ENCODE measurements at regions not wholly inside any gene's neighbourhood (a gene's known extent, or its start where the extent isn't known, plus 50 kb on each side); places are given as distances from the start of the nearest gene placed in this dataset.

DNA sequence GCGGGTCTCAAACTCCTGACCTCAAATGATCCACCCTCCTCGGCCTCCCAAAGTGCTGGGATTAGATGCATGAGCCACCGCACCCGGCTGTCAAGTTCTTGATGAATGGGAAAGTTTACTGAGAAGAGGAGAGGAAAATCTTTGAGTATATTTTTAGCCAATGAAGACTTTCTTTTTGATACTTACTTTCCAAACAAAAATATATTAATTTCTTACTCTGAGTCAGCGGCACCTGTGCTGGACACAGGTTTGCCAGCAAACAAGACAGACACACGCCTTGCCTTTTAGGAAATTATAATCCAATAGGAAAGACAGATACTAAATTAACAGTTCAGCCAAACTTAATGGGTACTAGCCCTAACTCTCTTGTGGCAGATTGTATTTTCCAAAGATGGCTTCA, 166.6 kb downstream of the SHQ1 start:
- TF ChIP-seq, protein P1, sequence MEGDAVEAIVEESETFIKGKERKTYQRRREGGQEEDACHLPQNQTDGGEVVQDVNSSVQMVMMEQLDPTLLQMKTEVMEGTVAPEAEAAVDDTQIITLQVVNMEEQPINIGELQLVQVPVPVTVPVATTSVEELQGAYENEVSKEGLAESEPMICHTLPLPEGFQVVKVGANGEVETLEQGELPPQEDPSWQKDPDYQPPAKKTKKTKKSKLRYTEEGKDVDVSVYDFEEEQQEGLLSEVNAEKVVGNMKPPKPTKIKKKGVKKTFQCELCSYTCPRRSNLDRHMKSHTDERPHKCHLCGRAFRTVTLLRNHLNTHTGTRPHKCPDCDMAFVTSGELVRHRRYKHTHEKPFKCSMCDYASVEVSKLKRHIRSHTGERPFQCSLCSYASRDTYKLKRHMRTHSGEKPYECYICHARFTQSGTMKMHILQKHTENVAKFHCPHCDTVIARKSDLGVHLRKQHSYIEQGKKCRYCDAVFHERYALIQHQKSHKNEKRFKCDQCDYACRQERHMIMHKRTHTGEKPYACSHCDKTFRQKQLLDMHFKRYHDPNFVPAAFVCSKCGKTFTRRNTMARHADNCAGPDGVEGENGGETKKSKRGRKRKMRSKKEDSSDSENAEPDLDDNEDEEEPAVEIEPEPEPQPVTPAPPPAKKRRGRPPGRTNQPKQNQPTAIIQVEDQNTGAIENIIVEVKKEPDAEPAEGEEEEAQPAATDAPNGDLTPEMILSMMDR (conservative IDR thresholded peaks at IDR 0.05; ENCODE audit: low read depth, low read length): no peak
- H3K4me3 ChIP-seq (ENCODE audit: low read depth, low read length): no peak overlapping the region
- DNase-seq (ENCODE audit: low read depth): no peak

DNA sequence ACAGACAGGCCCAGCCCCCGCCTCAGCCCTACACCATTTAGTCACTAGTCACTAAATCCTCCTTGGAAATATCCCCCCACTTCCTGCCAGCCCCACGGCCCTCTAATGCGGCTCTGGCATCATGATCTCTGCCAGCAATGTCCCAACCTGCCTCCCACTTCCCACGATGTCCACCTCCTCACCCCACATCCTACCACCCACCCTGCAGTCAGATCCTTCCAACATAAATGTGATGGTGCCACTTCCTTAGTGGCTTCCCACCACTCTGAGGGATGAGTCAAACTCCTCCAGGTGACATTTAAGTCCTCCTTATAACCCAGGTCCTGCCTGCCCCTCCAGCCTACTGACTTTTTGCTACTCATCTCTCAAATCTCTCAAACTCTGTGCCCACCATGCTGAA, 167.5 kb downstream of the SHQ1 start:
- TF ChIP-seq, protein P1 (conservative IDR thresholded peaks at IDR 0.05; ENCODE audit: low read depth, low read length): no peak
- DNase-seq (ENCODE audit: low read depth): no peak
- H3K4me3 ChIP-seq (ENCODE audit: low read depth, low read length): no peak overlapping the region

DNA sequence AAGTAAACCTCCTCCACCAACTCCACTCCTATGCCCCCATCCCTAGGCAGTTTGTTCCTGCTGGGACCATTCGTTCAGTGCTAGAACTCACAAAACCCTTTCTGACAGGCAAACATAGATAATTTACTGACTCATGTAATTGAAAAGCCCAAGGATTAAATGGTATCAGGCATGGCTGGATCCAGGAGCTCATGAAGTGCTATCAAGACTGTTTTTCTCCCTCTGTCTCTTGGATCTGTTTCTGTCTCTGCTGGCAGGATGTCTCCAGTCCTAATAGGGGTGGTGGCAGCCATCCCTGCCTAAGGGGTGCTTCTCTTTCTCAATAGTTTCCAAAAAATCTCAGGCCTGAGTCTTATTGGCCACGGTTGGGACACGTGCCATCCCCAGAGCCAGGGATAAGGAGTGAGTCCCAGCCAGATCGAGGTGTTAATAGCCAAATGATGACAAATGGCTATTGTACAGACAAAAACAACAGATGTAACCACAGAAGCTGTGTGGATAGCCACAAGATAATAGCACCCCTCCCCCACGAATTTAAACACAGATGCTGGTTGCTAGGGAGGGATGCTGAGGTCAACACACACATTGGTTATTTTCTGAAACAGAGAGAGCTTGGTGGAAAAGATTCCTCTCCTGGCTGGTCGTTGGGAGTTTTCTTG, 168.6 kb downstream of the SHQ1 start:
- H3K4me3 ChIP-seq (ENCODE audit: low read depth, low read length): no peak overlapping the region
- no peak for DNase-seq (ENCODE audit: low read depth)
- TF ChIP-seq, protein P1 (conservative IDR thresholded peaks at IDR 0.05; ENCODE audit: low read depth, low read length): no peak

DNA sequence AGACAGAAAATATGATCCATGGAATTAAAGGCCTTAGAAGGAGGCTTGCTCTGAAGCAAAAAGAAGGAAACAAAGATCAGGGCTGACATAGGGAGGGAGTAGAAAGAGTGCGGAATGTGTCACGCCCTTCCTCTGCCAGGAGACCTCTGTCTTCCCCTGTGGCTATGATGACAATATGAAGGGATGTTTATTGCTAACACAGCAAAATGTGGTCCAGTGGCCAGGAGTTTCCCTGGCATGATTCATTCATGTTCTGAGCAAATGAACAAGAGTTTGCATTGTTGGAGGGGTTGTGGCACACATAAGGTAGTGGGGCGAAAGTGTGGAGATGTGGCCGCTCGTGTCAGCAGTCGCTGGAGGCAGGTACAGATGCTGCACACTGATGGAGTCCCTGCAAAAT, 169.4 kb downstream of the SHQ1 start:
- no peak for DNase-seq (ENCODE audit: low read depth)
- no peak overlapping the region for H3K4me3 ChIP-seq (ENCODE audit: low read depth, low read length)
- TF ChIP-seq, protein P1 (conservative IDR thresholded peaks at IDR 0.05; ENCODE audit: low read depth, low read length): no peak

DNA sequence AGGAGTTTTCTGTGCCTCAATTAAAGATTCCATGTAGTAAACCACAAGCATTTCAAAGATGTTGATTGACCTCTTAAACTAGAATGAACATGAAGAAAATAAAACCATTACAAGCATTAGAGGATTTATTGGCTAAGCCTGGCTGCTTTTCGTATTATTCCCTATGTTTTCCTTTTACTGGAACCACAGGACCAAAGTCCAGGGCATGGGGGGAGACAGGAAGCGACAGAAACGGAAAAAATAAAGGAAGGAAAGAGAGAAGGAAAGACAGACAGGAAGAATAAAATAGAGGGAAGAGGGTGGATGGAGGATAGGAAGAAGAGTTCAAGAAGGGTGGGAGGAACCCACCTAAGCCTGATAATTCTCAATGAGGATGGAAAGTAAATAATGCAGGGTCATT, 169.9 kb downstream of the SHQ1 start:
- no peak for DNase-seq (ENCODE audit: low read depth)
- no peak overlapping the region for H3K4me3 ChIP-seq (ENCODE audit: low read depth, low read length)
- TF ChIP-seq, protein P1 (conservative IDR thresholded peaks at IDR 0.05; ENCODE audit: low read depth, low read length): no peak

DNA sequence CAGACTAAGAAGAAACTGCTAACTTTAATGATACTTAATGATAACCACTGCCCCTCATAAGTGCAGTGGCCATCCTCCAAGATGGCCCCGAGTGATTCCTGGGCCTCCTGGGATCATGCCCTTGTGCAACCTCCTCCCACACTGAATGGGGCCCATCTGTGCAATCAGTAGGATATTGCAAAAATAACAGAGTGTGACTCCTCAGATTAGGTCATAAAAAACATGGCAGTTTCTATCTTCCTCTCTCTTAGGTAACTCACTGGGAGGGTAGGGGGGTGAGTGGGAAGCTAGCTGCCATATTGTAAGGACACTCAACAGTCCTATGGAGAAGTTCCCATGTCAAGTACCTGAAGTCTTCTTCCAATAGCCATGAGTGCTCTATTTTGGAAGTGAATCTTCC, 173.0 kb downstream of the SHQ1 start:
- TF ChIP-seq, protein P1 (conservative IDR thresholded peaks at IDR 0.05; ENCODE audit: low read depth, low read length): no peak
- no peak for DNase-seq (ENCODE audit: low read depth)
- no peak overlapping the region for H3K4me3 ChIP-seq (ENCODE audit: low read depth, low read length)

DNA sequence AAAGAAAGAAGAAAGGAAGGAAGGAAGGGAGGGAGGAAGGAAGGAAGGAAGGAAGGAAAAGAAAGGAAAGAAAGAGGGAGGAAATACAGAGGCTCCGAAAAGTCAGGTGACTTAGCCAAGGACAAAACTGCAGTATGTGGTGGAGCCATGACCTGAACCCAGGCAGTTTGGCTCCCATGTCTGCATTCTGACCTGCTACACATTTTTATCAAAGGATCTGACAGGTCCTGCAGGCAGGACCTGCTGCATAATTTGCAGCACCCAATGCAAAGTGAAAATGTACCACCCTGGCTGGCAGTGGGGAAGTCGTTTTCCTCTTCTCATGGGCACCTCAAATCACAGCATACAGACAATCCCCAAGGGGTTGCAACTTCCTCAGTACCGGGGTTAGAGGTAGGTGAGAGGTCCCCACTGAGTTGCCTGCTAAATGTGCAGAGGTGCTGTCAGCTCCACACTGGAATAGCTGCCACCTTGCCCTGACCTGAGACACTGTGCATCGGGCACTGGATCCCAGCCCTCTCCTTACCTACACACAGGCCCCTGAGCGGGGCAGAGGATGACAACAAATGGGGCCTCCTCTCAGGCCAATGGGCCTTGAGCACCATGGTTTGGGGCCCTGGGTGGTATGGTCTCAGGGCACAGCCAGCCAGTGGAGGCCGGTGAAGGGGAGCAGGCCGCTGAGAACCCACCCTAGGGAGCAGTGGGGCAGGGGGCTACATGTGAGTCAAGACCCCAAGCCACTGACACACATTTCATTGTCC, 175.1 kb downstream of the SHQ1 start:
- H3K4me3 ChIP-seq (ENCODE audit: low read depth, low read length): no peak overlapping the region
- TF ChIP-seq, protein P1 (conservative IDR thresholded peaks at IDR 0.05; ENCODE audit: low read depth, low read length): no peak
- DNase-seq (ENCODE audit: low read depth): no peak

Data from choroid plexus epithelial cell (primary cell).